ENCODE measurements at regions not wholly inside any gene's neighbourhood (a gene's known extent, or its start where the extent isn't known, plus 50 kb on each side); places are given as distances from the start of the nearest gene placed in this dataset.

GRCh38 chr5:57690724-57691123 lies 208.1 kb upstream of the ACTBL2 start:
- no peak for DNase-seq

- DNase-seq, result no peak
Observed at GRCh38 chr5:57687596-57687995, 205.0 kb upstream of the ACTBL2 start.

DNA sequence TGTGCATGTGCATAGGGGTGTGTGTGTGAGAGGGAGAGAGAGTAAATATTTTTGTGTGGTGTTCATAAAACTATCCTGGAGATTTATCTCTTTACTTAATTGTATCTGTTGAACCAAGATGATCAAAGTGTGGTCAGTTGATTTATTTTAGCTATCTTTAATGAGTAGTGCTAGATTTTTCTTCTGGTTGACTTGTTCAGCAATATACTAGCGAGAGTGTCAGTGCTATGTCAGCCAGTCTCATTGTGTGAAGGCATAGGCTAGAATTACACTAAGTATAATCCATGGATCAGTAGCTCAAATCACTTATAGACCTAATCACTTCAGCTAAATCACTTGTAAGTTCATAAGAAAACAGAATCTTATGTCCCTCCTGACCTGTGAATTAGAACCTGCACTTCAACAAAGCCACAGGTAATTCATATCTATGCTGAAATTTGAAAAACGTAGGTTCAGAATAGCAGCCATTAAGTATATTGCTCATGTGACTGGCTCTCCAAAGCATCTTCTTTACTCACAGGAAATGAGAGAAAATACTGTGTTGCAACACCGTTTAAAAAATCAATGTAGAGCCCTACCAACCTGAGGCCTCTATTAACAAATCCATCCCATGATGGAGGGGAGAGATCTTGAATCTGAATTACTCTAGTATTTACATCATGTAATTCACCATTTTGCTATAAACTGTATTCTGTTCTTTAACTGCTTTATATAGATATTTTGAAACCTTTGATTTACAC lies 203.1 kb upstream of the ACTBL2 start:
- no peak for DNase-seq

DNA sequence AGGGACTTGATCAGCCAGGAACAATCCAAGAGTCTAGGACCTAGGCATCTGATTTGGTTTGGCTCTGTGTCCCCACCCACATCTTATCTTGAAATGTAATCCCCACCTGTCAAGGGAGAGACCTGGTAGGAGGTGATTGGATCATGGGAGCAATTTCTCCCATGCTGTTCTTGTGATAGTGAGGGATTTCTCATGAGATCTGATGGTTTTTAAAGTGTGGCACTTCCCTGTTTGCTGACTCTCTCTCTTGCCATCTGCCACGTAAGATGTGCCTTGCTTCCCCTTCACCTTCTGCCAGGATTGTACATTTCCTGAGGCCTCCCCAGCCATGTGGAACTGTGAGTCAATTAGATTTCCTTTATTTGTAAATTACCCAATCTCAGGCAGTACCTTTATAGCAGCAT lies 201.7 kb upstream of the ACTBL2 start:
- DNase-seq, result no peak

GRCh38 chr5:57683036-57683630 lies 200.5 kb upstream of the ACTBL2 start:
- DNase-seq, result no peak

DNA sequence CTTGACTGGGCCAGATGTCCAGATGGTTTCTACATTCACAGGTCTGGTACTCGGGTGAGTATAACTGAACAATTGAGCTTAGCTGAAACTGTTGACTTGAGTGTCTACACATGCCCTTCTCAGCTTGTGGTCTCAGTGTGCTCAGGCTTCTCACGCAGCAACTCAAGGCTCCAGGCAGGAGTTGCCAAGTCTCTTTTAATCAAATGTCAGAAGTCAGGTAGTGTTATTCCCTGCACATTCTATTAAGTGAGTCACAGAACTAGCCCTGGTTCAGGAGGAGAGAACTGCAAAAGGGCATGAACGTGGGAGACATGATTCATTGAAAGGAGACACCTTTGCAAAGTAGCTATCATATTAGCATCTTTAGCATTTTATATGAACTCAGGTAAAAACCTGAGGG lies 199.3 kb upstream of the ACTBL2 start:
- no peak for DNase-seq

- no peak for DNase-seq
Observed at GRCh38 chr5:57680686-57681085, 198.1 kb upstream of the ACTBL2 start.

DNA sequence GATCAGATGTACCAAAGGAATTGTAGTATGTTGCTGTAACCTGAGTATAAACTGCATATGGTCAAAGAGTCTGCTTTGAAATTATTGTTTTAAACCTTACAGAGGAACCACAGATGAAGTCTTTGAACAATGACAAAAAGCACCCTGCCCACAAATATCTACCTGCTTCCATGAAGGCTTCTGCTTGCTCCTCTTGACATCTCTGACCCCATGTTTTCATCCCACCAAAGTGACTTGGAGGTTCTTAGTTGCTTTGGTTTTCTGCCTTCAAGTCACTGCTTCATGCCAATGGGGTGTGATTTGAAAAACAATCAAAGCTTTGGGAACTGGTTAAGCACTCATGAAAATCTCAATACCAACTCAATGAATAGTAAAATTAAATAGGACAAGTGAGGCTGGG lies 194.6 kb upstream of the ACTBL2 start:
- no peak for DNase-seq

DNA sequence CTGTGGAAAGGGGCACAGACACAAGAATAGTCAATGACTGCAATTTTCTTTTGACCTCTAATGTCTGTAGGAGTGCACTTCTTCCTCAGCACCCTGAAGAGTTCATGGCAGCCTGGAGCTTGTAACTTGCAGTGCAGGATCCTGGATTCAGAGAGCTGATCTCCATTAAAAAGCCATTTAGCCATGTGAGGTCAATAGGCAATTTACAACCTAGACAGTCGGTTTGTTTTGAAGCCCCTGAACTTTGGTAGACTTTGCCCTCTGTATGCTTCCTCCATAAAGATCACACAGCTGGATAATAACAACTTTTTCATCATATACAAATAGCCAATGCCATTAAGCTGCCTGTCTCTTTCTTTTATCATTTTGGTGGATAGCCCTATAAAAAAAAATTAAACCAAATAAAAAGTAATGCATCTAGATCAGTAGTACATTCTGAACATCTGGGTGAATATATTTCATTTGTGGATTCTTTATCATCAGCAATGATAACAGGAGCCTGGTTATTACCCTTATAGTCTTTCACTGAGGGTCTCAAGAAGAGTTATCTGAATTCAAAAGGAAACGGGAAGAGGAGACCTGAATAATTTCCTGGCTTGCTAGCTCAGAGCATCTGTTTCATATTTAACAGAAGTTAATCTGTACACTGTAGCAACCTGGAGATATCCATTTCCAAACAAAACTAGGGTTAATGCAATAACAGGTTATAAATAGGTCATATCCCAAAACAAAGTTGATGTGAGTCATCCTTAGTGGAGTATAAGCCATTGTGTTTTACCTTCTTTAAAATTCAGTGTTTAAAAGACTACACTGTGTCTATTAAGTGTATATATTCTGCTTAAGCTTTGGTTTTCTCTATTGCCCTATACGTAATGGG lies 193.8 kb upstream of the ACTBL2 start:
- DNase-seq, result no peak

- DNase-seq, result no peak
Observed at GRCh38 chr5:57675236-57675635, 192.6 kb upstream of the ACTBL2 start.

- DNase-seq, result no peak
Observed at GRCh38 chr5:57671371-57671770, 188.8 kb upstream of the ACTBL2 start.

GRCh38 chr5:57666582-57666981 lies 184.0 kb upstream of the ACTBL2 start:
- no peak for DNase-seq

GRCh38 chr5:57665146-57665936 lies 182.7 kb upstream of the ACTBL2 start:
- DNase-seq, result no peak

GRCh38 chr5:57664700-57665099 lies 182.1 kb upstream of the ACTBL2 start:
- DNase-seq, result peak; percentile 69

DNA sequence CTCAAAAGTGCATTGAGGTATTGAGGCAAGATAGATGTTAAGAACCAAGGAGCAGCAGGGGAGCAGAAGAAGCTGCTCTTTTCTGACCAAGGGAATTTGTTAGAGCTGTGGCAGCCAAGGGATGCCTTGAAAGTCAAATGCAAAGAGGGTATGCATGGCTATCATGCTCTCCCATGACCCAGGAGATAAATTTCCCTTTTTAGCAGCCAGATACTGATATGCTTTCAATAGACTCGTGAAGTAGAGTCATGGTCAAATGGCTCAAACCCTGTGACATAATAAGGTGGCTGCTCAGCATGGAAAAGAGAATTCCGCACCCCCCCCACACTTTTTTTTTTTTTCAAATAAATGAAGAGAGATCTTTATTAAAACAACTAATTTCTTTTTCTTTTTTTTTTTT lies 180.9 kb upstream of the ACTBL2 start:
- no peak for DNase-seq

GRCh38 chr5:57662991-57663390 lies 180.4 kb upstream of the ACTBL2 start:
- no peak for DNase-seq

- no peak for DNase-seq
Observed at GRCh38 chr5:57659886-57660285, 177.3 kb upstream of the ACTBL2 start.

GRCh38 chr5:57658018-57658417 lies 175.4 kb upstream of the ACTBL2 start:
- no peak for DNase-seq

- no peak for DNase-seq
Observed at GRCh38 chr5:57655228-57655627, 172.6 kb upstream of the ACTBL2 start.

GRCh38 chr5:57653636-57654290 lies 171.2 kb upstream of the ACTBL2 start:
- DNase-seq, result no peak

DNA sequence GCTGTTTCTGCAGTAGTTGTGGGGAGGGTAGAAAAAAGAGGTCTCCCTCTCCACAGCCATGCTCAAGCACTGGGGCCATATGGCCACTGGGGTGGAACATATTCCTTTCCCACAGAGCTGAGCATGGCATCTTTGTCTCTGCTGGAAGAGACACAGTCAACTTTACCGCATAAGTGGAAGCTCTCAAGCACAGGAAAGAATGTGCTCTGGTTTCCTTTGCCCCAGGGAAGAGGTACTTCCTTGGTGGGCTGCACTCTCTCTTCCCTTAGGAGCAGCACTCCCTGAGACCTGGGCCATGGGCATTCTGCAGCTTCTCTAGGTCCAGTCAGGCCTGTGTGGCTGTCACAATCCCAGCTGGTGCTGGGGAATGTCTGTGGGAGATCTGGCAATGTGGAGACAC lies 168.5 kb upstream of the ACTBL2 start:
- DNase-seq, result no peak

DNA sequence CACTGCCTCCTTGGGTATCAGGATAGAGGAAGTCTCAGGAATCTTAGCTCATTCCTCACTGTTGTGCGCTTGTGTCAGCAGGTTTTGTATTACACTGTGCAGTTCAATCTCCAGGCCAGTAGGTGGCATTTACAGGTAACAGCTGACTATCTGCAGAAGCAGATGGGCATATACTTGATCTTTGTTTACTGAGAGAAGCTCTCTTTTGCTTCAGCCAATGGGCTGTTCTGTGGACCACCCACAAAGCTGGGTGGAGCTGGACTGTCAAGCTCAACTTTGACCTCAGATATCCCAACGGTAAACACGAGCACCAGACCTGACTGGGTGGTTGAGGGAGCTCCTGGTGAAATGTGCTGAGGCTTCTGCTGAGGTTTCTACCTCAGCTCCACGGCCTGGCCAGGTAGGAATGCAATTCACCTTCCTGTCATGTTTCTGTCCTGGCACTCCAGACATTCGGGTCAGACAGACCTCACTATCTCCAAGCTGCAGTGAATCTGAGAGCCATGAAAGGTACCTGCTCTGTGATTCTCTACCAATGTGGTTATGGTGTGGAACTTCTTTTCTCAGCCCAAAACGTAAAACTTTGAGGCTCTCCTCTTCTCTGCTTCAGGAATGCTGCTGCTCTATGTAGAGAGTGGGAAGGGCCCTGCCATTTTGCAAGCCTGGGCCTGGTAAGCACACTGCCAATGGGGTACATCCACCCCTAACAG lies 167.9 kb upstream of the ACTBL2 start:
- no peak for DNase-seq
